ENCODE measurements at regions not wholly inside any gene's neighbourhood (a gene's known extent, or its start where the extent isn't known, plus 50 kb on each side); places are given as distances from the start of the nearest gene placed in this dataset.

DNA sequence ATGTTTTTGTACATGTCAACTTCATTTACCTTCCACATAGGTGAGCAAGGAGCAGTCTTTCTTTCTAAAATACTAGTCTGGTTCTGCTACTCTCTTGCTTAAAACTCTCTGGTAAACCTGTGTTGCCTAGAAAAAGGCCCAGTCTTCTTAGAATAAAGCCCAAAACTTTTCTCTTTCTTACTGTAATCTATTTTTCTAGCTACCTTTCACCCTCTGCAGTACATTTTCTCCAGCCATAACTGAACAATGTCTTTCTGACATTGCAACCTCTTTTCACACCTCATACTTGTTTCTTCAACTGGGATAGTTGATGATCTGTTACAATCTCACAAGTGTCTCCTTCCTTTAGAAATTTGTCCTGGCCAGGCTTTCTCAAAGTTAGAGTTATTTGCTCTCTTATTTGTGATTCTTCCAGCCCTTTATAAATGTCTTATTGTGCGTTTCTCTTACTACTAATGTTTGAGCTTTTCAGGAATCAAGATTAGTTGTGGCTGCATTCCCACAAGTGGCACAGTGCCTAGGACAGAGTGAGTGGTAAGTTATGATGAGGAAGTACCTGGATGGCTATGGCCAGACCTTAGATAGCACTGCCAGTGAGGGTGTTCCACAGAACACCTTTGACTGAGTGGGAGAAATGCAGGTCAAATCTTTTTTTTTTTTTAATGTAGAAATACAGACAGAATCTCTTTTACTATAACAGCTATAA is 313.4 kb upstream of the SATB1 start:
- DNase-seq, result no peak
- no peaks in the 10 kb centered on the region for H3K36me3 ChIP-seq (ENCODE audit: low read depth, missing control alignments)
- H3K4me3 ChIP-seq, result no peak overlapping the region
- H3K9me3 ChIP-seq, result no peaks in the 10 kb centered on the region
- 80 to 93% methylated on average over 1 of the region's 1 CpG for WGBS, 2 donors
- H3K27ac ChIP-seq, result no peak overlapping the region
- no peaks in the 10 kb centered on the region for H3K27me3 ChIP-seq
- intact Hi-C loops (cut with DNase I; ENCODE audit: low total_unique reads), result no loop called here
- H3K4me1 ChIP-seq, result no peaks in the 10 kb centered on the region
- TF ChIP-seq POLR2A (IDR thresholded peaks at IDR 0.05), result no peak
- TF ChIP-seq CTCF (IDR thresholded peaks at IDR 0.05), result no peak

DNA sequence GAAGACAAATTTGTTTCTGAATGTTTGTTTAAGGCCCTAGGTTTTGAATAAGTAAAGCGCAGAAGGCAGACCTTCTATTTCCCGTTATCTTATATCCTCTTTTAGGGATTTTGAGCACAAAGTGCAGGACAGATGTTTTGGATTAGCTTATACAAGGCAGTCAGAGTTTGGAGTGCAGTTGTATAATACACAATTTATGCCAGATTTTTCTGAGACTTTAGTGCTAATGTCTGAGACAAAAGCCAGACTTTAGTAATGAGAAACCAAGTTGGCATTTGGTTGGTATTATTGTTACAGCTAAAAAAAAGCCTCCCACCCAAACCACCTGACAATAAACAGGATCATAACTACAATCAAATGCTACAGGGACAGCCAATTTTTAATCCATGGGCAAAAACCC is 309.9 kb upstream of the SATB1 start:
- Histone ChIP-seq H3K27me3 (no peaks in the 10 kb centered on the region), H3K27ac (no peak overlapping the region), H3K4me1 (no peaks in the 10 kb centered on the region), H3K4me3 (no peak overlapping the region), H3K9me3 (no peaks in the 10 kb centered on the region), H3K36me3 (ENCODE audit: low read depth, missing control alignments) (no peaks in the 10 kb centered on the region)
- 81 to 92% methylated on average over 2 of the region's 2 CpGs for WGBS, 2 donors
- intact Hi-C loops (cut with DNase I; ENCODE audit: low total_unique reads), result no loop called here
- TF ChIP-seq CTCF (IDR thresholded peaks at IDR 0.05), result no peak
- TF ChIP-seq POLR2A (IDR thresholded peaks at IDR 0.05), result no peak
- no peak for DNase-seq

- Histone ChIP-seq H3K27me3 (no peaks in the 10 kb centered on the region), H3K4me3 (no peak overlapping the region), H3K36me3 (ENCODE audit: low read depth, missing control alignments) (no peaks in the 10 kb centered on the region), H3K27ac (no peak overlapping the region), H3K9me3 (no peaks in the 10 kb centered on the region), H3K4me1 (no peaks in the 10 kb centered on the region)
- intact Hi-C loops (cut with DNase I; ENCODE audit: low total_unique reads), result no loop called here
- DNase-seq, result no peak
- 83 to 90% methylated on average over 2 of the region's 2 CpGs for WGBS, 2 donors
- no peak for TF ChIP-seq POLR2A (IDR thresholded peaks at IDR 0.05)
These were observed 309.2 kb upstream of the SATB1 start for GRCh38 chr3:18734309-18734708.

- H3K4me3 ChIP-seq, result no peak overlapping the region
- TF ChIP-seq CTCF (IDR thresholded peaks at IDR 0.05), result no peak
- TF ChIP-seq POLR2A (IDR thresholded peaks at IDR 0.05), result no peak
- no peaks in the 10 kb centered on the region for H3K9me3 ChIP-seq
- intact Hi-C loops (cut with DNase I; ENCODE audit: low total_unique reads), result no loop called here
- H3K27ac ChIP-seq, result no peak overlapping the region
- WGBS, 2 donors, result 67 to 68% methylated on average over 1 of the region's 1 CpG
- H3K36me3 ChIP-seq (ENCODE audit: low read depth, missing control alignments), result no peaks in the 10 kb centered on the region
- no peak for DNase-seq
- H3K4me1 ChIP-seq, result no peaks in the 10 kb centered on the region
- no peaks in the 10 kb centered on the region for H3K27me3 ChIP-seq
These were observed 307.3 kb upstream of the SATB1 start for GRCh38 chr3:18732474-18732873.

DNA sequence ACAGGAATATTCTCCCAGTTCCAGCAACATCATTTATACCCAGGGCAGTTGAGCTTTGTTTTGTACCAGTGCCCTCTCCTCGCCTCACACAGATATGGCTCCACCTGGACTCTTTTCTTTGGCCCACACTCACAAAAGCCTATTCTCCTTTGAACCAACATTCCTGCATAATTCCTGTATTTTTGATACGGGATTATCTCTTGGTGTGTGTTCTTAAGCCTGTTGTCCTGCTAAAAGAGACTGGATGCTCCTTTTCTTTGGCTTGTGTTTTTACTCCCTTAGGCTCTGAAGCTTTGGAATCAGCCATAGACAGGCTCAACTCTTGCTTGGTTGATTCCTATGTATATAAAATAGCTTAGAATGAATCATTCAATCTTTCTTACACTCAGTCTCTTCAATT is 305.4 kb upstream of the SATB1 start:
- Histone ChIP-seq H3K4me3 (no peak overlapping the region), H3K27me3 (no peaks in the 10 kb centered on the region), H3K36me3 (ENCODE audit: low read depth, missing control alignments) (no peaks in the 10 kb centered on the region), H3K27ac (no peak overlapping the region), H3K4me1 (no peaks in the 10 kb centered on the region), H3K9me3 (no peaks in the 10 kb centered on the region)
- WGBS, 2 donors, result 72% methylated on average over 2 of the region's 2 CpGs
- DNase-seq, result no peak
- intact Hi-C loops (cut with DNase I; ENCODE audit: low total_unique reads), result no loop called here
- no peak for TF ChIP-seq CTCF (IDR thresholded peaks at IDR 0.05)
- no peak for TF ChIP-seq POLR2A (IDR thresholded peaks at IDR 0.05)
